Fibroblast of mammary gland (primary cell): ENCODE measurements at regions not wholly inside any gene's neighbourhood (a gene's known extent, or its start where the extent isn't known, plus 50 kb on each side); places are given as distances from the start of the nearest gene placed in this dataset.

Experiments
- DNase-seq: peaks from one replicate; pipeline ENCODE4 v3.0.0-alpha.2; 2010; ENCODE audit warnings: low read depth
- H3K4me3 ChIP-seq: 2 replicates; pipeline ENCODE4 v1.5.1; 2011; ENCODE audit warnings: low read depth, mild to moderate bottlenecking, low read length, moderate library complexity; ENCODE audit not compliant: control insufficient read depth
- TF ChIP-seq, protein P1 (sequence below): conservative IDR thresholded peaks from 2 replicates; pipeline ENCODE4 v1.5.1; 2011; ENCODE audit warnings: low read depth, low read length, inconsistent platforms; ENCODE audit not compliant: control insufficient read depth, insufficient read depth

GRCh38 chr9:90090997-90091396, 486.2 kb downstream of the GADD45G start:
- no peak for DNase-seq

GRCh38 chr9:90092508-90092907, 487.7 kb downstream of the GADD45G start:
- TF ChIP-seq, protein P1, sequence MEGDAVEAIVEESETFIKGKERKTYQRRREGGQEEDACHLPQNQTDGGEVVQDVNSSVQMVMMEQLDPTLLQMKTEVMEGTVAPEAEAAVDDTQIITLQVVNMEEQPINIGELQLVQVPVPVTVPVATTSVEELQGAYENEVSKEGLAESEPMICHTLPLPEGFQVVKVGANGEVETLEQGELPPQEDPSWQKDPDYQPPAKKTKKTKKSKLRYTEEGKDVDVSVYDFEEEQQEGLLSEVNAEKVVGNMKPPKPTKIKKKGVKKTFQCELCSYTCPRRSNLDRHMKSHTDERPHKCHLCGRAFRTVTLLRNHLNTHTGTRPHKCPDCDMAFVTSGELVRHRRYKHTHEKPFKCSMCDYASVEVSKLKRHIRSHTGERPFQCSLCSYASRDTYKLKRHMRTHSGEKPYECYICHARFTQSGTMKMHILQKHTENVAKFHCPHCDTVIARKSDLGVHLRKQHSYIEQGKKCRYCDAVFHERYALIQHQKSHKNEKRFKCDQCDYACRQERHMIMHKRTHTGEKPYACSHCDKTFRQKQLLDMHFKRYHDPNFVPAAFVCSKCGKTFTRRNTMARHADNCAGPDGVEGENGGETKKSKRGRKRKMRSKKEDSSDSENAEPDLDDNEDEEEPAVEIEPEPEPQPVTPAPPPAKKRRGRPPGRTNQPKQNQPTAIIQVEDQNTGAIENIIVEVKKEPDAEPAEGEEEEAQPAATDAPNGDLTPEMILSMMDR = no peak
- no peak for DNase-seq
- no peak overlapping the region for H3K4me3 ChIP-seq

More at GRCh38 chr9:90090997-90091396, 486.2 kb downstream of the GADD45G start:
- TF ChIP-seq, protein P1 = no peak
- H3K4me3 ChIP-seq = no peak overlapping the region

DNA sequence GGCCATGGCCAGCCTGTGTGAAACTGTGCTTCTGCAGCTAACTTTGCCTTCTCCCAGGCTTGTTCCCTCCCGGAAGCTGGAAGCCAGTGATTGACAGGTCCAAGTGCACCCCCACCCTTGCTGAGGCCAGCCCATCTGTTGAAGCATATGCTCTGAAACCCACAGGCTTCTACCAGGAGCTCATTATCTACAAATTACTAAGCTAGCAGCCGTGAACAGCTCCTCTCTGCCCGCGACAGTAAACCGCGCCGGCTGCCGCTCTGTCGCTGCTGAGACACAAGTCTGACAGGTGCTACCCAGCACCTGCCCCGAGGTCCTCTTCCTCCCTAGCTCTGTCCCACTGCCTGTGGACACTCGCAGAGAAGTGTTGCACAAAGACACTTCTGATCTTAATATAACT, 490.9 kb downstream of the GADD45G start:
- no peak overlapping the region for H3K4me3 ChIP-seq
- no peak for DNase-seq
- TF ChIP-seq, protein P1 = no peak

GRCh38 chr9:90097237-90097636, 492.4 kb downstream of the GADD45G start:
- H3K4me3 ChIP-seq = no peak overlapping the region
- DNase-seq = no peak
- TF ChIP-seq, protein P1 = no peak

GRCh38 chr9:90098408-90098807, 493.6 kb downstream of the GADD45G start:
- DNase-seq = no peak
- TF ChIP-seq, protein P1 = no peak
- H3K4me3 ChIP-seq = no peak overlapping the region

GRCh38 chr9:90099262-90099963, 494.6 kb downstream of the GADD45G start:
- no peak overlapping the region for H3K4me3 ChIP-seq
- TF ChIP-seq, protein P1 = peak; percentile 42
- peak; percentile 34 for DNase-seq
